ENCODE measurements at regions not wholly inside any gene's neighbourhood (a gene's known extent, or its start where the extent isn't known, plus 50 kb on each side); places are given as distances from the start of the nearest gene placed in this dataset.

- Mint-ChIP-seq H3K36me3 (no peaks in the 10 kb centered on the region), H3K27me3 (peaks cover 0 to 5% (median 0%) of the 10 kb centered on the region in 5 donors), H3K27ac (no peak overlapping the region), H3K4me3 (no peak overlapping the region), H3K4me1 (peaks cover 0 to 1% (median 0%) of the 10 kb centered on the region in 7 donors), H3K9me3 (no peaks in the 10 kb centered on the region)
- ChIA-PET CTCF (no interaction called here), POLR2A (no interaction called here)
- no peaks in the 10 kb centered on the region for H3K36me3 ChIP-seq (ENCODE audit: control insufficient read depth in 2 of 3, insufficient read depth in 3 of 3, low read length in 3 of 3)
- no peak overlapping the region for H3K27ac ChIP-seq (ENCODE audit: low read depth, low read length)
- intact Hi-C loops (cut with micrococcal nuclease): no loop called here
- no peak overlapping the region for H3K4me3 ChIP-seq (ENCODE audit: low read length)
- no peaks in the 10 kb centered on the region for H3K27me3 ChIP-seq (ENCODE audit: control insufficient read depth in 2 of 2, insufficient read depth in 2 of 2, low read length in 2 of 2)
- ATAC-seq (no peak), DNase-seq (no peak)
- no peaks in the 10 kb centered on the region for H3K9me3 ChIP-seq (ENCODE audit: control insufficient read depth in 2 of 3, low read length in 3 of 3)
- no peaks in the 10 kb centered on the region for H3K4me1 ChIP-seq (ENCODE audit: control insufficient read depth in 2 of 2, insufficient read depth in 2 of 2, low read length in 2 of 2)
Observed at GRCh38 chr9:88025411-88026117, 51.2 kb upstream of the CDK20 start.

GRCh38 chr9:88024896-88025295, 50.6 kb upstream of the CDK20 start:
- POLR2A ChIA-PET: no interaction called here
- no peak overlapping the region for H3K27ac Mint-ChIP-seq
- CTCF ChIA-PET: no interaction called here
- ATAC-seq (no peak), DNase-seq (no peak)
- Histone ChIP-seq H3K27ac (ENCODE audit: low read depth, low read length) (no peak overlapping the region), H3K4me1 (ENCODE audit: control insufficient read depth in 2 of 2, insufficient read depth in 2 of 2, low read length in 2 of 2) (no peaks in the 10 kb centered on the region), H3K36me3 (ENCODE audit: control insufficient read depth in 2 of 3, insufficient read depth in 3 of 3, low read length in 3 of 3) (no peaks in the 10 kb centered on the region), H3K4me3 (ENCODE audit: low read length) (no peak overlapping the region), H3K9me3 (ENCODE audit: control insufficient read depth in 2 of 3, low read length in 3 of 3) (no peaks in the 10 kb centered on the region), H3K27me3 (ENCODE audit: control insufficient read depth in 2 of 2, insufficient read depth in 2 of 2, low read length in 2 of 2) (no peaks in the 10 kb centered on the region)
- peaks cover 0 to 1% (median 0%) of the 10 kb centered on the region in 7 donors for H3K4me1 Mint-ChIP-seq
- H3K27me3 Mint-ChIP-seq: peaks cover 0 to 5% (median 0%) of the 10 kb centered on the region in 5 donors
- H3K4me3 Mint-ChIP-seq: no peak overlapping the region
- H3K36me3 Mint-ChIP-seq: no peaks in the 10 kb centered on the region
- intact Hi-C loops (cut with micrococcal nuclease): no loop called here
- no peaks in the 10 kb centered on the region for H3K9me3 Mint-ChIP-seq

Data from naive thymus-derived CD4-positive, alpha-beta T cell (primary cell).